ENCODE measurements at regions not wholly inside any gene's neighbourhood (a gene's known extent, or its start where the extent isn't known, plus 50 kb on each side); places are given as distances from the start of the nearest gene placed in this dataset.

GRCh38 chr20:52921340-52921739 is 50.8 kb upstream of the TSHZ2 start:
- no peak for DNase-seq

- DNase-seq: no peak
Measured at GRCh38 chr20:52918311-52918710, 53.8 kb upstream of the TSHZ2 start.

- DNase-seq: no peak
Measured at GRCh38 chr20:52915564-52915963, 56.6 kb upstream of the TSHZ2 start.

- no peak for DNase-seq
Measured at GRCh38 chr20:52914870-52915269, 57.3 kb upstream of the TSHZ2 start.

GRCh38 chr20:52913650-52914387 is 58.3 kb upstream of the TSHZ2 start:
- no peak for DNase-seq

- no peak for DNase-seq
Measured at GRCh38 chr20:52905241-52905994, 66.7 kb upstream of the TSHZ2 start.

- DNase-seq: no peak
Measured at GRCh38 chr20:52904837-52905236, 67.3 kb upstream of the TSHZ2 start.

- no peak for DNase-seq
Measured at GRCh38 chr20:52899041-52899608, 73.0 kb upstream of the TSHZ2 start.

- no peak for DNase-seq
Measured at GRCh38 chr20:52896348-52896747, 75.8 kb upstream of the TSHZ2 start.

- DNase-seq: no peak
Measured at GRCh38 chr20:52895701-52896100, 76.5 kb upstream of the TSHZ2 start.

GRCh38 chr20:52895235-52895634 is 76.9 kb upstream of the TSHZ2 start:
- no peak for DNase-seq

- DNase-seq: no peak
Measured at GRCh38 chr20:52893498-52893897, 78.7 kb upstream of the TSHZ2 start.

- DNase-seq: no peak
Measured at GRCh38 chr20:52892023-52892422, 80.1 kb upstream of the TSHZ2 start.

- DNase-seq: no peak
Measured at GRCh38 chr20:52890130-52890529, 82.0 kb upstream of the TSHZ2 start.

GRCh38 chr20:52889225-52889624 is 82.9 kb upstream of the TSHZ2 start:
- no peak for DNase-seq

- DNase-seq: no peak
Measured at GRCh38 chr20:52888096-52888495, 84.1 kb upstream of the TSHZ2 start.

- no peak for DNase-seq
Measured at GRCh38 chr20:52880997-52881396, 91.2 kb upstream of the TSHZ2 start.

- no peak for DNase-seq
Measured at GRCh38 chr20:52880259-52880658, 91.9 kb upstream of the TSHZ2 start.

GRCh38 chr20:52874241-52874640 is 97.9 kb upstream of the TSHZ2 start:
- DNase-seq: no peak

- no peak for DNase-seq
Measured at GRCh38 chr20:52869698-52870501, 102.3 kb upstream of the TSHZ2 start.

- DNase-seq: no peak
Measured at GRCh38 chr20:52869276-52869675, 102.9 kb upstream of the TSHZ2 start.

- DNase-seq: no peak
Measured at GRCh38 chr20:52867305-52867704, 104.9 kb upstream of the TSHZ2 start.

- DNase-seq: no peak
Measured at GRCh38 chr20:52864916-52865605, 107.1 kb upstream of the TSHZ2 start.

Data from GOT3 (cell line).